HCT116 (cell line): ENCODE measurements at regions not wholly inside any gene's neighbourhood (a gene's known extent, or its start where the extent isn't known, plus 50 kb on each side); places are given as distances from the start of the nearest gene placed in this dataset.

Source experiments
- CTCF ChIP-seq, 3 experiments: fragments of 200-600 bp in 1 of 3; sonication (generic) in 1 of 3; IDR thresholded peaks in 2 of 3; conservative IDR thresholded peaks in 1 of 3; 2 replicates each; pipeline ENCODE4 v1.5.1; 2012 to 2017; ENCODE audit warnings: low read depth in 2 of 3, low read length in 2 of 3, antibody characterized with exemption in 1 of 3, borderline replicate concordance in 1 of 3, control low read depth in 1 of 3, mild to moderate bottlenecking in 1 of 3, mixed read lengths in 1 of 3, mixed run types in 1 of 3, moderate library complexity in 1 of 3; ENCODE audit not compliant: insufficient read depth in 1 of 3
- EGR1 ChIP-seq: IDR thresholded peaks from 2 replicates; pipeline ENCODE4 v1.6.1; 2012; ENCODE audit warnings: low read depth
- EZH2 ChIP-seq: fragments of 200-600 bp; sonication (generic); IDR thresholded peaks from 2 replicates; pipeline ENCODE4 v1.6.1; 2017; ENCODE audit warnings: antibody characterized with exemption, mixed run types
- POLR2A ChIP-seq: IDR thresholded peaks from 2 replicates; pipeline ENCODE4 v1.7.0; 2011; ENCODE audit warnings: borderline replicate concordance; ENCODE audit not compliant: insufficient read depth, insufficient read length; ENCODE audit errors: extremely low read depth
- RAD21 ChIP-seq: IDR thresholded peaks from 2 replicates; pipeline ENCODE4 v1.6.1; 2012; ENCODE audit warnings: low read depth, mild to moderate bottlenecking
- REST ChIP-seq: IDR thresholded peaks from 2 replicates; pipeline ENCODE4 v1.6.1; 2012; ENCODE audit warnings: low read depth
- SIN3A ChIP-seq: IDR thresholded peaks from 2 replicates; pipeline ENCODE4 v1.6.1; 2012; ENCODE audit warnings: low read depth
- SP1 ChIP-seq: IDR thresholded peaks from 2 replicates; pipeline ENCODE4 v1.6.1; 2012; ENCODE audit warnings: low read depth
- ZFX ChIP-seq: fragments of 450-650 bp; IDR thresholded peaks from 2 replicates; pipeline ENCODE4 v1.6.1; 2017
- ZNF274 ChIP-seq: fragments of 200-500 bp; sonication (Bioruptor generic); IDR thresholded peaks from 2 replicates; pipeline ENCODE4 v1.6.1; 2014; ENCODE audit warnings: mild to moderate bottlenecking, low read depth, low read length, inconsistent platforms
- TF ChIP-seq, protein P1 (sequence below): IDR thresholded peaks from 2 replicates; pipeline ENCODE4 v1.6.1; 2012

GRCh38 chr1:106964495-106964894 is 92.0 kb upstream of the PRMT6 start:
- TF ChIP-seq RAD21 (no peak), EZH2 (no peak), ZFX (no peak), CTCF (IDR thresholded peaks at IDR 0.05 in 2 of 3, conservative IDR thresholded peaks at IDR 0.05 in 1 of 3; ENCODE audit: borderline replicate concordance in 1 of 3, insufficient read depth in 1 of 3, low read depth in 2 of 3, low read length in 2 of 3) (no peak), SIN3A (no peak), POLR2A (no peak), REST (no peak), ZNF274 (no peak), EGR1 (no peak), SP1 (no peak)
- TF ChIP-seq, protein P1, sequence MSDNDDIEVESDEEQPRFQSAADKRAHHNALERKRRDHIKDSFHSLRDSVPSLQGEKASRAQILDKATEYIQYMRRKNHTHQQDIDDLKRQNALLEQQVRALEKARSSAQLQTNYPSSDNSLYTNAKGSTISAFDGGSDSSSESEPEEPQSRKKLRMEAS: no peak
